Midbrain (tissue), 1 donor: ENCODE measurements at regions not wholly inside any gene's neighbourhood (a gene's known extent, or its start where the extent isn't known, plus 50 kb on each side); places are given as distances from the start of the nearest gene placed in this dataset.
"Not testable (repeated sequence)": the region's sequence is repeated elsewhere in the genome, so short reads cannot be mapped to it uniquely, and the experiment has no call there.

Experiments
- DNase-seq: peaks from one replicate; lab custom pipeline; 2025; lab: John Stamatoyannopoulos, UW

DNA sequence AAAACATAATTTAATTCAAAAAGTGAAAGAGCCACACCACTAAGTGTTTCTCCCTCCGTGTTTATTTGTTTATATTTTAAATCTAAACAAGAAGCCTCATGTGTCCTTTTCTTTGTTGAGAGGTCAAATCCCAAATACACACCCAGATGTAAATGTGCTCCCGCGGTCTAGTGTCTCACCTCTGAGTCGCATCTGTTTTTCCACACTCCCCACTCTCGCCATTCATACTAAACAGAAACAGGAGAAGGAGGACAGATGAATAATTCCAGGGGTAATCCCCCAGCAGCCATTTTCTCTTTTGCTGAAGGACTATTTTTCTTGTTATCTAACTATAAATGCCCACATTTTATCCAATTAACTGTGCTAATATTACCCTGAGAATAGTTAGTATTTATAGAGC, 361.6 kb upstream of the RIOK2 start:
- DNase-seq: no peak

DNA sequence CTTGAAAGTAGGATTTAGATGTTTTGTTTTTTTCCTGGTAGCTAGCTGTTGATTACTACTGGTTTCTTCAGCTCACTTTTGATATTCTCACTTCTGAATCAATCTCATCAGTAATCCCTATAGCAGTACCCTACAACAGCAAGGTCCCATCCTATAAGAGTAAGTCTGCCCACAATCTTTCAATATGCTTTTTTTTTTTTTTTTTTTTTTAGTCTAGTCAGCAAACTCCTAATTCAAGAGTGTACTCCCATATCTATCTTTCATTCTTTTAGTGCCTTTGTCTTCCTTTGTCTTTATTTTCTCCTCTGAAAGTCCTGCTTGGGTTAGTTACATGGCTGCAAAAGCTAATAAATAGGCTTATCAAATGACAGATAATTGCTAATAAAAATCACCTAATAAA, 362.4 kb upstream of the RIOK2 start:
- no peak for DNase-seq

DNA sequence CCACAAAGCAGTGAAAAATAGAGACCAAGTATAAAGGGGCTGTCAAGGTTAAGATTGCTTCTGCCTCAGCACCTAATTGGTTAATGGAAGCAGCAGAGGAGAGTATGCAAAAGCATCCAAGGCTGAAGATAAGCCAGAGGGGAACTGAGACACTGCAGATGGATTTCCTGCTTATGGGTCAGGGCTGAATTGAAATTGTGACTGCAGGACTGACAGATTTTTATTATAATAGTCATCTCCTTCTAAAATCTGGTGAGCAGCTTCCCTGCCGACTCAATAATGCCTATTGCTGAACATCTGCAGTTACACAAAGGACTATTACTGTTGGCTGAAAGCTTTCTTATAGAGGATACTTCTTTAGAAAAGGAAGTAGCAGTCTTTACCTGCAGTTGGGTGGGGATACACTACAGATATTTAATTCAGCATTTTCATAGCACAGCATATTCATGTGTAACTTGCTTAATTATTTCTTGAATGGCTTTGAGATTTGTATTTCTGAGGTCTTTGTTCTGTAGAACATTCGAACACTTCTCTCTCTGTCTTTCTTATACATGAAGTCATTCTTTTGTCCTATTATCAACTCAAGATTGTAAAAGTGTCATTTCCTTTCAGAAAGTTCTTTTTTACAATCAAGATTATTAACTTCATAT, 363.0 kb upstream of the RIOK2 start:
- no peak for DNase-seq

DNA sequence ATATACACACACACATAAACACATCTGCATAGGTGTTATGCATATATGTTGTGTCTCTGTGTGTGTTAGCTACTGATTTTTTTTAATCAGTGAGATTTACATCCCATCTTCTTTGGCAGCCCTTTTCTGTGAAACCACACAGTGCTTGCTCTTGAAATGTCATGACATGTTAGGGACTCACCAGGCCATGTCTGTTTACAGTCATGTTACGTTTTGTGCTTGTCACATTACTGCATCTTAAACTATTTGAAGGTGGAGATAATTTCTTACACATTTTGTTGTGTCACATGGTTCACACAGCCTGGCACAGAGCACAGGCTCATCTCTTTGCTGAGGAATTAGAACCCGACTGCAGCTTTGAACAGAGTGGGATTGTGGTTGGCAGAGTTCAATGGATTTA, 364.4 kb upstream of the RIOK2 start:
- DNase-seq: no peak

- no peak for DNase-seq
Observed at GRCh38 chr5:97547999-97548738, 365.1 kb upstream of the RIOK2 start.

DNA sequence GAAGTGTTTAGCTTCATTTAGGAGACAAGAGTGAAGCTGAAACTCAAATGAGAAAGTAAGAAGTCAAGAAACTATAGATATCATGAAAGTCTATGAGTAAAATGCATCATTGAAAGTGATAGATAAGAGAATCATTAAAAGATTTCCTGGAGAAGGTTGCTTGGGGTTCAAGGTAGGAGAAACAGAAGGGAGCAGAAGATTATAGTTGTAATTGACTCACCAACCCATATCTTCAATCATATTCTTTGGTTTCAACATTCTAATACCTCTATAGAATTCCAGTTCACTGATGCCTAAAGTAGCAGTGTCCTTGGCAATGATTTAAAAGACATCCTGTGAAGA, 365.7 kb upstream of the RIOK2 start:
- DNase-seq: no peak

- no peak for DNase-seq
Observed at GRCh38 chr5:97549496-97549895, 366.4 kb upstream of the RIOK2 start.

GRCh38 chr5:97550164-97550563, 367.1 kb upstream of the RIOK2 start:
- DNase-seq: no peak

GRCh38 chr5:97550818-97551217, 367.8 kb upstream of the RIOK2 start:
- DNase-seq: no peak

DNA sequence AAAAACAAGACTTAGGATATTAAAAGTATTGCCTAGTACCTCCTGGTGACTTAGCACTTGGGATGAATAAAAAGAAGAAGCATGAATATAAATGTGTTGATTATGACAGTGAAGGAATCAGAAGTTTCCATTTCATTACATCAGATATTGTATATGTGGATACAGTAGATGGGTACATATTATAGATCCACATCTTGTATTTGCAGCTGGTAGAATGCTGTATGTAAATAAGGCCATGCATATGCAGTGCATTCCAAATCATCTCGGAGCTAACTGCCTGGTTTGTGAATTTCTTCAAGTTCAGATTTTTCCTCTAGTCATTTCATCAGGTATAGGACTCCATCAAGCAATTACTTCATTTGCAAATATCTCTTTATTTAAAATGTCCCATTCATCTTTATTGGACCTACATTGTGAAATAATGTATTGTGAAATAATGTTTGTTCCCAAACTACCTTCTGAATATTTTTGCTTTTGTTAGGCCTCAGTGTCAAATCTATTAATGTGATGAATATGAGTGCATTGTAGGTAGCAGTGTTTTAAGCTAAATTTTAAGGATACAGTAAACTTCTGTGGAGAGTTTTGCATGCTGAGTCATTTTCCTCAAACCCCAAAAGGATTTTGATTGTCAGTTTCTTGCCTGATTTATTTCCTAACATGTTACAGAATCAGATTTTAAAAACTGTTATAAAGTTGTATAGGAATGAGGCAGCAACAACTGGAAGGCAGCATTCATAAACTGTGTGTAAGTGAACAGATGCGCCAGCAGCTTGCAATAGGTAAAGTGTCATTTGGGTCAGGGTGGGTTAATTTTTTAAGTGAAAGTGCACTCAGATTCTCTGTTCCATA, 370.8 kb upstream of the RIOK2 start:
- no peak for DNase-seq

DNA sequence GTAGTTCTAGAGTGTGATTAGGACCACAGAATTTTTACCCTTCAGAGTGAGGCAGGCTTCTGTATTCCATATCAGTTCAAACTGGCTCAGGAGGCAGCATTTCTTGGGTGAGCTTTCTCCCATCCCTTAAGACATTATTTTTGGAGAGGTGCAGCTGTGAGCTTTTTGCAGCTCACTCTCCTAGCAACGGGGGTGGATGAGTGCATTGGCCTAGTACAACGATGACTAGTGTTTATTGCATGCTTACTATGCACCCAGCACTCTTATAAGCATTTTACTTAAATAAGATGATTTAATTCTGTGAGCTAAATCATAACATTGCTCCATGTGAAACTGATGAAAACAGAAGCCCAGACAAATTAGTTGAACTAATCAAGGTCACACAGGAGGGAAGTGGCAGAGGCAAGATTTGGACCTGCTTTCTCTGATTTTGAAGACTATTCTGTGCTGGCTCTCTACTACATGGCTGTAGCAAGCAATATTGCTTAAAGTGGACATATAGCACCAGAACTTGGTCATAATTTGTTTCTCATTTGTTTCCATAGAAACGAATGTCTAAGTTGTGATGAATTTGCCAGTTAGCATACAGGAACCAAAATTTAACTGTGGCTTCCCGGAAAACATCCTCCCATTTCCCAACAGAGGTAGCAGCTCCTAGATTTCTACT, 372.1 kb upstream of the RIOK2 start:
- no peak for DNase-seq

- no peak for DNase-seq
Observed at GRCh38 chr5:97555644-97555981, 372.6 kb upstream of the RIOK2 start.

- DNase-seq: peak; percentile 33
Observed at GRCh38 chr5:97559827-97560598, 377.0 kb upstream of the RIOK2 start.

DNA sequence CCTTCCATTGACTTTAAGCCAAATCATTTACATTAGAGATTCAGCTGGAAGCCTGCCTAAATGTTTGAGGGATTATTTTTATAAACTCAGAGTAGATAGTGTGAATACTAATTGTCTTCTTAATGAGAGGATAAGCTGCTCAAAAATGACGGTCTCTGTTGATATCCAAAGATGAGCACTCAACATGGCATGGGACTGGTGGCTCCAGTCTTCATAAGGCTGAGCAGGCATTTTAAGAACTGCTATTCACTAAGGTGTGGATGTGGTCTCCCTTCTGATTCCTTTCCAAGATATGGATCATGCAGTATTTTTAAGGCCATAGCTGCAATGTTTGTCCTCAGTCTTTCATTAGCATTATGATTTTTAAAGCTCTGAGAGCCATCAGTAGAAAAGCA, 377.5 kb upstream of the RIOK2 start:
- DNase-seq: no peak

DNA sequence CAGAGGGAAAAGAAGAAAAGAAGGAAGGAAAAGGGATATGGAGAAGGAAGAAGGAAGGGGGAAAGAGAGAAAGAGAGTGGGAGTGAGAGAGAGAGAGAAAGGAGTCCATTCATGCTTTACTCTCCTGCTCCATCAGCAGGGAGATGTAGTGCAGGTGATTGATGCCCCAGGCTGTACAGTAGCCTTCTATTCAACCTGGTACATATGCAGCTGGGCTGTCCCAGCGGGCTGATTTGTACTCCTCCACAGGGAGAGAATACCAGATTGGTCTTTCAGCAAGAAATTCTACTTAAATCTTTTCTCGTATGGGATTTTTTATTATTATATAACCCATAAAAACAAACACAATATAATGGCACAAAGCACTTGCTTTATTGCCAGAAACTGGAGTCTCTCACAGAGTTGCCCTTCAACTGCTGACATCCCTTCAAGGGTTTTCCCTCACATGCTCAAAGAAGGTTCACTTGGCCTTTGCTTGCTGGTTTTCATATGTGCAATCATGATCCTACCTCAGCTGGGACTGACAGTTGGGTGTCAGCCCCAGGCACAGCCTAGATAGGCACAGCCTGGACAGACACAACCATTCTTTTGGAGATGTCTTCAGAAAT, 380.1 kb upstream of the RIOK2 start:
- DNase-seq: no peak

DNA sequence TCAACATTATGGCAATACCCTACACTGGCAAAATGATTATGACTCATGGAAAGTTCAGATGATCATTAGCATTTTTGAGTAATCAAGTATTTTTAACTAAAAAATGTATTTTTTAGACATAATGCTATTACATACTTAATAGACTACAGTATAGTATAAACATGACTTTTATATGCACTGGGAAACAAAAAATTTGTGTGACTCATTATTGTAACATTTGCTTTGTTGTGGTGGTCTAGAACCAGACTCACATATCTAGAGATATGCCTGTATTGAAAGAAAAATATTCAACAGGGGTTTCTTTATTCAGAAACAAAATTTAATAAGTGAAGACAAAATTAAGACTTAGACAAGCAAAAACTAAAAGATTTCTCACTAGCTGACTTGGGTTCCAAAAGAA, 385.3 kb upstream of the RIOK2 start:
- DNase-seq: no peak

DNA sequence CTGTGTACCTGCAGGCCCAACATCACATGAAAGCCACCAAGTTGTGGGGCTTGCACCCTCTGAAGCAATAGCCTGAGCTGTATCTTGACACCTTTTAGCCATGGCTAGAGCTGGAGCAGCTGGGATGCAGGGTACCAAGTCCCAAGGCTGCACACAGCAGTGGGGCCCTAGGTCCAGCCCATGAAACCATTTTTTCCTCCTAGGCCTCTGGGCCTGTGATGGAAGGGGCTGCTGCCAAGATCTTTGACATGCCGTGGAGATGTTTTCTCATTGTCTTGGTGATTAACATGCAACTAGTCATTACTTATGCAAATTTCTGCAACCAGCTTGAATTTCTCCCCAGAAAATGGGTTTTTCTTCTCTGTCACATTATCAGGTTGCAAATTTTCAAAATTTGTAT, 387.2 kb upstream of the RIOK2 start:
- DNase-seq: no peak

DNA sequence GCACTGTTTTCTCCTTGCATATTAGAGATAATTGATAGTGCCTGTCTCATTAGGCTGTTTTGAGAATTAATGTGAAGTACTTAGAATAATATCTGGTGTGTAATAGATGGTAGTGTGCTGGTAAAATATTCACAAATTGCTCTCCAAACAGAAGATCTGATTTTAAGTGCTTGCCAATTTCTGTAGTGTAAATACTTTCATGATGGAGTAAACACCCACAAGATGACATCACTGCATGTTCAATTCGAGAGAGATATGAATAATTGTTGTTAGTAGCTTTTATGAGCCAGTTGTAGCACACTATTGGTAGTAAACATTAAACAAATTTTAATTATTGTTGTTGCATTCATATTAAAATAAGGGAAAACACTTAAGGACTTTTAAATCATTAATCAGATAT, 392.3 kb upstream of the RIOK2 start:
- no peak for DNase-seq

DNA sequence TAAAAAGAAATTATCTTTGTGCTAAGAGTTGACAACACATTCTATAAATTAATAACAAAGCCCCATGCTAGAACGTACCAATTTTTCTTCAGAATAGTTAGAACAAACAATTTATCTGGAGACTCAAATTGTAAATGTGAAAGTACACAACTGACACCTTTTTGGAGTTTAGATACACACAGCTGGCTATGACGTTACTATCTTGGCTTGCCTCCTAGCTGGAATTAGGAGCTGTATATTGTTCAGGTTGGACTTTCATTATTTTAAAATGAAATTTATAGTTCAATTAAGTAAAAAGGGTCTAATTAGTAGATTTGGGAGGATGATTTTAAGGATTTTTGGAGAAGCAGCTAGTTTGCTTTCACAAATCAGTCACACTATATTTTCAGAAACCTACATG, 393.9 kb upstream of the RIOK2 start:
- no peak for DNase-seq

DNA sequence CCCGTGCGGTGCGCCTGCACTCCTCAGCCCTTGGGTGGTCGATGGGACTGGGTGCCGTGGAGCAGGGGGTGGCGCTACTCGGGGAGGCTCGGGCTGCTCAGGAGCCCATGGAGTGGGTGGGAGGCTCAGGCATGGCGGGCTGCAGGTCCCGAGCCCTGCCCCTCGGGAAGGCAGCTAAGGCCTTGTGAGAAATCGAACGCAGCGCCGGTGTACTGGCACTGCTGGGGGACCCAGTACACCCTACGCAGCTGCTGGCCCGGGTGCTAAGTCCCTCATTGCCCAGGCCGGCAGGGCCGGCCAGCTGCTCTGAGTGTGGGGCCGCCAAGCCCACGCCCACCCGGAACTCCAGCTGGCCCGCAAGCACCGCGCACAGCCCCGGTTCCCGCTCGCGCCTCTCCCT, 396.9 kb upstream of the RIOK2 start:
- DNase-seq: not testable (repeated sequence)

GRCh38 chr5:97580746-97581145, 397.7 kb upstream of the RIOK2 start:
- DNase-seq: no peak

DNA sequence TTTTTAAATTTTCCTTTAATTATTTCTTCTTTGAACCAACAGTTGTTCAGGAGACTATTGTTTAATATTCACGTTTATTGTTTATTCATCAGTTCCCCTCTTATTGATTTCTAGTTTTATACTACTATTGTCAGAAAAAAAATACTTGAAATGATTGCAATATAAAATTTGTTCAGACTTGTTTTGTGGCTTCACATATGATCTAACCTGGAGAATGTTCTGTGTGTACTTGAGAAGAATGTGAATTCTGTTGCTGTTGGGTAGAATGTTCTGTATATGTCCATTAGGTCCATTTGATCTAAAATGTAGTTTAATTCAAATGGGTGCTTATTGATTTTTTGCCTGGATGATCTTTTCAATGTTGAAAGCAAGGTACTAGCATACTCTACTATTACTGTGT, 408.7 kb upstream of the RIOK2 start:
- no peak for DNase-seq
